ENCODE measurements at regions not wholly inside any gene's neighbourhood (a gene's known extent, or its start where the extent isn't known, plus 50 kb on each side); places are given as distances from the start of the nearest gene placed in this dataset.
A peak's percentile ranks its signal among the peaks of the same experiment; 100 is the strongest.

- peaks cover 0 to 12% (median 2%) of the 10 kb centered on the region in 12 donors for H3K4me1 ChIP-seq
- intact Hi-C loops (cut with DNase I) = loop anchor here in 1 of 10 donors (5.0 kb wide), 1 partner anchor 34 kb away; no protein-coding TSS in a partner anchor
- no peak for DNase-seq
- TF ChIP-seq CTCF (IDR thresholded peaks at IDR 0.05) = no peak
- TF ChIP-seq POLR2A (IDR thresholded peaks at IDR 0.05) = no peak
- no peak overlapping the region for H3K27ac ChIP-seq
- H3K36me3 ChIP-seq = no peaks in the 10 kb centered on the region
- ATAC-seq = no peak
- WGBS, 4 donors = 92 to 97% (median 94%) methylated on average over 5 of the region's 5 CpGs
- peaks cover 0 to 12% (median 3%) of the 10 kb centered on the region in 9 donors for H3K27me3 ChIP-seq
- H3K9me3 ChIP-seq = no peaks in the 10 kb centered on the region
- H3K4me3 ChIP-seq = no peak overlapping the region
Observed at GRCh38 chr1:23616292-23616824, 57.1 kb upstream of the ID3 start.

- ATAC-seq (no peak), DNase-seq (no peak)
- WGBS, 4 donors = 76 to 82% (median 79%) methylated on average over 3 of the region's 3 CpGs
- Histone ChIP-seq H3K27me3 (peaks cover 0 to 12% (median 3%) of the 10 kb centered on the region in 9 donors), H3K36me3 (no peaks in the 10 kb centered on the region), H3K4me3 (no peak overlapping the region), H3K27ac (no peak overlapping the region), H3K4me1 (peaks cover 0 to 12% (median 2%) of the 10 kb centered on the region in 12 donors), H3K9me3 (no peaks in the 10 kb centered on the region)
- TF ChIP-seq POLR2A (IDR thresholded peaks at IDR 0.05) = no peak
- no peak for TF ChIP-seq CTCF (IDR thresholded peaks at IDR 0.05)
- intact Hi-C loops (cut with DNase I) = loop anchor here in 1 of 10 donors (5.0 kb wide), 1 partner anchor 34 kb away; no protein-coding TSS in a partner anchor
Observed at GRCh38 chr1:23615852-23616251, 56.6 kb upstream of the ID3 start.

- Histone ChIP-seq H3K27ac (no peak overlapping the region), H3K4me1 (peaks cover 0 to 12% (median 2%) of the 10 kb centered on the region in 12 donors), H3K27me3 (peaks cover 0 to 12% (median 3%) of the 10 kb centered on the region in 9 donors), H3K4me3 (no peak overlapping the region), H3K36me3 (no peaks in the 10 kb centered on the region), H3K9me3 (no peaks in the 10 kb centered on the region)
- TF ChIP-seq POLR2A (IDR thresholded peaks at IDR 0.05) (no peak), CTCF (IDR thresholded peaks at IDR 0.05) (no peak)
- 41 to 80% (median 52%) methylated on average over 1 to 6 of the region's 6 CpGs for WGBS, 4 donors
- intact Hi-C loops (cut with DNase I) = loop anchor here in 1 of 10 donors (5.0 kb wide), 1 partner anchor 33 kb away; no protein-coding TSS in a partner anchor
- ATAC-seq = peak in 1 of 4 donors; percentile 74
- DNase-seq = no peak
Observed at GRCh38 chr1:23615423-23615822, 56.1 kb upstream of the ID3 start.

GRCh38 chr1:23614032-23614660 lies 54.8 kb upstream of the ID3 start:
- Histone ChIP-seq H3K4me1 (peaks cover 0 to 12% (median 0%) of the 10 kb centered on the region in 12 donors), H3K27me3 (peaks cover 0 to 4% (median 0%) of the 10 kb centered on the region in 9 donors), H3K27ac (peak overlapping the region in 1 of 12 donors; percentile 53), H3K9me3 (no peaks in the 10 kb centered on the region), H3K36me3 (no peaks in the 10 kb centered on the region), H3K4me3 (no peak overlapping the region)
- WGBS, 4 donors = 86 to 94% (median 94%) methylated on average over 8 of the region's 8 CpGs
- no peak for TF ChIP-seq CTCF (IDR thresholded peaks at IDR 0.05)
- TF ChIP-seq POLR2A (IDR thresholded peaks at IDR 0.05) = no peak
- DNase-seq (no peak), ATAC-seq (no peak)
- intact Hi-C loops (cut with DNase I) = no loop called here

Data from heart left ventricle (tissue), 16 donors.